ENCODE measurements at regions not wholly inside any gene's neighbourhood (a gene's known extent, or its start where the extent isn't known, plus 50 kb on each side); places are given as distances from the start of the nearest gene placed in this dataset.
A peak's percentile ranks its signal among the peaks of the same experiment; 100 is the strongest.

DNA sequence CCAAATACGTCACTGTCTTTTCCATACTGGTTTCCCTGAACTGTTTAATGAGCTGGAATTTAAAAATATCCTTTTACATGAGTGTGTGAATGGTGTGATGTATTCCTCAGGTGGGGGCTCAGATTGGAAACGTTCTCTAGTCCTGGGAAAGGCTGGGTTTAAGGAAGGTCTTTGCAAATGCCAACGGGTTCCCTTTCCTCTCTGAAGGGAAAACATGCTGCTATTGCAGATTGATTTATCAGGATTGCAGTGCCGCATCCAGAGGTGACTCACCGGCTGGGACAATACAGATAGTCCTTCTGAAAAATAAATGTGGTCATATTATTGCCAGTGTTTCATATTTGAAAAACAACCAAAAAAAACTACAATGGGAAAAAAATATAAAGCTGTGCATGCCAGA, 193.1 kb upstream of the FLRT2 start:
- Histone ChIP-seq H3K27me3 (replicated peaks; ENCODE audit: insufficient read depth) (no peaks in the 10 kb centered on the region), H3K4me1 (replicated peaks) (no peaks in the 10 kb centered on the region), H3K9me3 (no peaks in the 10 kb centered on the region), H3K27ac (no peak overlapping the region), H3K4me3 (no peak overlapping the region), H3K36me3 (no peaks in the 10 kb centered on the region)
- intact Hi-C loops (cut with DNase I) = no loop called here
- no peak for DNase-seq (ENCODE audit: low spot score)
- TF ChIP-seq, protein P1, sequence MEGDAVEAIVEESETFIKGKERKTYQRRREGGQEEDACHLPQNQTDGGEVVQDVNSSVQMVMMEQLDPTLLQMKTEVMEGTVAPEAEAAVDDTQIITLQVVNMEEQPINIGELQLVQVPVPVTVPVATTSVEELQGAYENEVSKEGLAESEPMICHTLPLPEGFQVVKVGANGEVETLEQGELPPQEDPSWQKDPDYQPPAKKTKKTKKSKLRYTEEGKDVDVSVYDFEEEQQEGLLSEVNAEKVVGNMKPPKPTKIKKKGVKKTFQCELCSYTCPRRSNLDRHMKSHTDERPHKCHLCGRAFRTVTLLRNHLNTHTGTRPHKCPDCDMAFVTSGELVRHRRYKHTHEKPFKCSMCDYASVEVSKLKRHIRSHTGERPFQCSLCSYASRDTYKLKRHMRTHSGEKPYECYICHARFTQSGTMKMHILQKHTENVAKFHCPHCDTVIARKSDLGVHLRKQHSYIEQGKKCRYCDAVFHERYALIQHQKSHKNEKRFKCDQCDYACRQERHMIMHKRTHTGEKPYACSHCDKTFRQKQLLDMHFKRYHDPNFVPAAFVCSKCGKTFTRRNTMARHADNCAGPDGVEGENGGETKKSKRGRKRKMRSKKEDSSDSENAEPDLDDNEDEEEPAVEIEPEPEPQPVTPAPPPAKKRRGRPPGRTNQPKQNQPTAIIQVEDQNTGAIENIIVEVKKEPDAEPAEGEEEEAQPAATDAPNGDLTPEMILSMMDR (IDR thresholded peaks at IDR 0.05) = no peak
- no peak for TF ChIP-seq POLR2AphosphoS5 (IDR thresholded peaks at IDR 0.05)
- no peak for TF ChIP-seq POLR2A (IDR thresholded peaks at IDR 0.05)
- WGBS = 72% methylated on average over 5 of the region's 5 CpGs

DNA sequence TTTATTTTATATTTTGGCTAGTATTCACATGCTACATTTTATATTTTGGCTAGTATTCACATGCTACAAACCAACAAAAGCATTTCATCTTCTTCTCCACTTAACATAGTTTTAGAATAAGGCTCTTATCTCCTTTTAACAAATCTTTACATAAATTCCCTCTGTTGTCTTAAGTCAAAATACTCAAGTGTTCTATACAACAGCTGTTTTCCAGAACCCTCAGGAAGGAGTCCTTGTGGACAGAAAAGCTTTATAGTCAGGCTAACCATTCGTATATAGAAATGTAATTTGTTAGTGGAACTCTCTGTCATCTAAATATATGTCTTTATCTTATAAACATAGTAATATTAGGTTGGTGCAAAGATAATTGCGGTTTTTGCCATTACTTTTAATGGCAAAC, 191.0 kb upstream of the FLRT2 start:
- WGBS = 88% methylated on average over 2 of the region's 2 CpGs
- H3K4me3 ChIP-seq = no peak overlapping the region
- no peaks in the 10 kb centered on the region for H3K9me3 ChIP-seq

DNA sequence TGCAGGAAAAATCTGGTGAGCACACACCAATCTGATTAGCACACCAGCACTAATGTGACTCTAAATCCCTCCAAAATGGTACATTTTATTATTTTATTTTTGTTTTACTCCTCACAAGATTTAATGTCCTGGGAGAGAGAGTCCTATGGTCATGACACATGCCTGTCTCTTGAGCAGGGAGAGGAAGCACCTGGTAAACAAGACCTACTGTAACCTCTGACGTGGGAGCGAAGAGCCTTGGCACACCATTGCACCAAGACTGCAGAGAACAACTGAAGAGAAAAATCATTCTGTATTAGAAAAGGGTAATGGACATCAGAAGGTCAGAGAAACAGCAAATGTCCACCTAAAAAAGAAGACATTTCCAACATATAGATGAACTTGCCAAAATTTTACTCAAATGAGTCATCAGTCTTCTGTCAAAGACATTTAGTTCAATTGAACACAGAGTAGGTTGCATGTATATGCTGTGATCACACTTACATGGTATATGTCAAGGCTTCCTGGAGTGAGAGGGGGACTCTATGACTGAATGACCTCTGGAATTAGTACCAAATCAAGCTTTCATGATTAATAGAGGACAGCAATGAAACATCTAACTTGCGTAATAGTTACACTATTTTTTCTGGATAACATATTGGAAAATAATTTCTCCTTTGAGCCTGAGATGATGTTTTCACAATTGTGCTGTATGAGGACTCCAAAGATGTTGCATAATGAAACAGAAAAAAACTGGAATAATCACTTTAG, 186.9 kb upstream of the FLRT2 start:
- DNase-seq (ENCODE audit: low spot score) = no peak
- no peaks in the 10 kb centered on the region for H3K9me3 ChIP-seq
- H3K4me1 ChIP-seq (replicated peaks) = peaks cover 3% of the 10 kb centered on the region
- no peak overlapping the region for H3K27ac ChIP-seq
- intact Hi-C loops (cut with DNase I) = no loop called here
- no peak overlapping the region for H3K4me3 ChIP-seq
- H3K36me3 ChIP-seq = no peaks in the 10 kb centered on the region
- WGBS = 94% methylated on average over 3 of the region's 3 CpGs
- H3K27me3 ChIP-seq (replicated peaks; ENCODE audit: insufficient read depth) = no peaks in the 10 kb centered on the region
- no peak for TF ChIP-seq POLR2A (IDR thresholded peaks at IDR 0.05)

More for the DNA sequence above, 191.0 kb upstream of the FLRT2 start:
- no peak for TF ChIP-seq POLR2AphosphoS5 (IDR thresholded peaks at IDR 0.05)
- TF ChIP-seq, protein P1 (IDR thresholded peaks at IDR 0.05) = no peak
- no peak for TF ChIP-seq POLR2A (IDR thresholded peaks at IDR 0.05)
- Histone ChIP-seq H3K27me3 (replicated peaks; ENCODE audit: insufficient read depth) (no peaks in the 10 kb centered on the region), H3K4me1 (replicated peaks) (no peaks in the 10 kb centered on the region), H3K27ac (no peak overlapping the region), H3K36me3 (no peaks in the 10 kb centered on the region)
- DNase-seq (ENCODE audit: low spot score) = no peak
- intact Hi-C loops (cut with DNase I) = no loop called here

DNA sequence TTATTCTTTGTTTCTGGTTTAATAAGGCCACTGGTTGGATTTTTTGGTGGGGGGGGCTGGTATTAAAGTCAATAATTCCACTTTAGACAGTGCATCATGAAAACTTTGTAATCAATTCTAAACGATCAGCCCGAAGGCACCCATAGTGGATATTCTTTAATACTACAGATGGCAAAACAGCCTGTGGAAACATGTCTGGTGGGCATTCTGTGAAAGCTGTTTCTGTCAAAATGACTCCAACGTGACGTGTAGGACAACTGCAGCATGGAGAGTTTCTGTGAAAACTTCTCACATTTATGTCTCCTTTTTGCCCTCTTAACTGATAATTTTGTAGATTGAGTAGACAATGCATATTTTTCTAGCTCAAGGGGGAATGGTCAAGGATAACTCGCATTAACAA, 185.8 kb upstream of the FLRT2 start:
- no peak for DNase-seq (ENCODE audit: low spot score)
- Histone ChIP-seq H3K4me3 (no peak overlapping the region), H3K36me3 (no peaks in the 10 kb centered on the region), H3K27me3 (replicated peaks; ENCODE audit: insufficient read depth) (no peaks in the 10 kb centered on the region), H3K27ac (no peak overlapping the region), H3K9me3 (no peaks in the 10 kb centered on the region), H3K4me1 (replicated peaks) (peaks cover 3% of the 10 kb centered on the region)
- intact Hi-C loops (cut with DNase I) = no loop called here
- TF ChIP-seq, protein P1 (IDR thresholded peaks at IDR 0.05) = no peak
- TF ChIP-seq POLR2AphosphoS5 (IDR thresholded peaks at IDR 0.05) (no peak), POLR2A (IDR thresholded peaks at IDR 0.05) (no peak)
- WGBS = 59% methylated on average over 5 of the region's 5 CpGs

DNA sequence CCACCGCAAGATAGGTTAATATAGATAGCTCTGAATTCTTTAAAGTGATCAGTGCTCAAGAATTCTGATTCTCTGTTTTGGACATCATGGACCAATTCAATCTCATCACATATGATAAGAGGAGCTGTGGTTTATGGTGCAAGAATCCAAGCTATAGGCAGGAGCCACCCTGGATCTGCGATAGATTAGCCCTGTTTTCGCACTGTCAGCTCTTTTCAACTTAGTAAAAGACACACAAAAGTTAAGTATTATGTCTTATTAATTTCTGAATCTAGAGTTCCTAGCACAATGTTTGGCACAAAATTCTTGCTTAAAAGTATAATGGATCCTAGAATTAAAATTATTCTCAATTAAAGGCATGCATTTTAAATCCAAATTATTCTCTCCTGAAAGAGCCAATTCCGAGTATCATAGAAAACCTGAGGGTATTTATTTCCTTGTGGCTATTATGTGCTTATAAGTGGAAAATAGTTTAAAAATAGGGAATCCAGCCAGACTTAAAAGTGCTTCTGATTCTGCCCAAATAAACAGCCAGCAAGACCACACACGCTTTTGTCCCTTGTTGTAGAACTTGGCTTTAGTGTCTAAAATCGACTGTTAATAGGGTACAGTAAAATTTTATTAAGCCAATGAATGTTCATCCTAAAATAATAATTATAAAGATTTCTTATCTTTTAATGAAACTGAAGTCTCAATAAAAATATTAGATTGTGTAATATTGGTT, 184.9 kb upstream of the FLRT2 start:
- WGBS = 30% methylated on average over 6 of the region's 6 CpGs
- peaks cover 3% of the 10 kb centered on the region for H3K4me1 ChIP-seq (replicated peaks)
- no peak for DNase-seq (ENCODE audit: low spot score)
- no peaks in the 10 kb centered on the region for H3K27me3 ChIP-seq (replicated peaks; ENCODE audit: insufficient read depth)
- no peak overlapping the region for H3K27ac ChIP-seq
- peak; percentile 10 for TF ChIP-seq POLR2AphosphoS5 (IDR thresholded peaks at IDR 0.05)
- TF ChIP-seq, protein P1 (IDR thresholded peaks at IDR 0.05) = no peak
- no peaks in the 10 kb centered on the region for H3K36me3 ChIP-seq
- intact Hi-C loops (cut with DNase I) = no loop called here
- H3K9me3 ChIP-seq = no peaks in the 10 kb centered on the region
- H3K4me3 ChIP-seq = no peak overlapping the region

Data from prostate gland (tissue), 2 donors.